ENCODE measurements at regions not wholly inside any gene's neighbourhood (a gene's known extent, or its start where the extent isn't known, plus 50 kb on each side); places are given as distances from the start of the nearest gene placed in this dataset.

- TF ChIP-seq CTCF (conservative IDR thresholded peaks at IDR 0.05; ENCODE audit: low read length) (no peak), EZH2phosphoT487 (IDR thresholded peaks at IDR 0.05; ENCODE audit: borderline replicate concordance) (no peak)
Measured at GRCh38 chr22:44628835-44629234, 73.2 kb upstream of the PRR5 start.

All from Loucy (cell line).